ENCODE measurements at regions not wholly inside any gene's neighbourhood (a gene's known extent, or its start where the extent isn't known, plus 50 kb on each side); places are given as distances from the start of the nearest gene placed in this dataset.
"Not testable (repeated sequence)": the region's sequence is repeated elsewhere in the genome, so short reads cannot be mapped to it uniquely, and the experiment has no call there.

- intact Hi-C loops (cut with DNase I): no loop called here
- ATAC-seq (no peak), DNase-seq (no peak)
- H3K36me3 ChIP-seq (replicated peaks in 1 of 2; ENCODE audit: insufficient read depth in 1 of 2, low read depth in 2 of 2): no peaks in the 10 kb centered on the region
- no peaks in the 10 kb centered on the region for H3K4me1 ChIP-seq
- H3K9me3 ChIP-seq: no peaks in the 10 kb centered on the region
- WGBS, 2 donors: 11 to 21% methylated on average over 3 of the region's 3 CpGs
- H3K4me3 ChIP-seq: no peak overlapping the region
- TF ChIP-seq CTCF (IDR thresholded peaks at IDR 0.05): no peak
- TF ChIP-seq POLR2A (IDR thresholded peaks at IDR 0.05): no peak
- no peak overlapping the region for H3K27ac ChIP-seq
- no peaks in the 10 kb centered on the region for H3K27me3 ChIP-seq
Observed at GRCh38 chr16:65373097-65373496, 251.2 kb upstream of the CDH11 start.

GRCh38 chr16:65372171-65372570, 250.3 kb upstream of the CDH11 start:
- no peaks in the 10 kb centered on the region for H3K9me3 ChIP-seq
- TF ChIP-seq CTCF (IDR thresholded peaks at IDR 0.05): no peak
- no peak for TF ChIP-seq POLR2A (IDR thresholded peaks at IDR 0.05)
- no peak overlapping the region for H3K4me3 ChIP-seq
- H3K4me1 ChIP-seq: no peaks in the 10 kb centered on the region
- DNase-seq: no peak
- H3K27me3 ChIP-seq: no peaks in the 10 kb centered on the region
- H3K27ac ChIP-seq: no peak overlapping the region
- no peaks in the 10 kb centered on the region for H3K36me3 ChIP-seq (replicated peaks in 1 of 2; ENCODE audit: insufficient read depth in 1 of 2, low read depth in 2 of 2)
- no peak for ATAC-seq
- intact Hi-C loops (cut with DNase I): no loop called here

GRCh38 chr16:65365732-65366715, 244.2 kb upstream of the CDH11 start:
- H3K27ac ChIP-seq: no peak overlapping the region
- no peak for DNase-seq

GRCh38 chr16:65356721-65357120, 234.9 kb upstream of the CDH11 start:
- H3K36me3 ChIP-seq (replicated peaks in 1 of 2; ENCODE audit: insufficient read depth in 1 of 2, low read depth in 2 of 2); H3K4me1 ChIP-seq; H3K27me3 ChIP-seq; H3K4me3 ChIP-seq; H3K27ac ChIP-seq; DNase-seq; intact Hi-C loops (cut with DNase I); ATAC-seq; H3K9me3 ChIP-seq: not testable (repeated sequence)
- WGBS, 2 donors: 79 to 83% methylated on average over 12 to 14 of the region's 14 CpGs

More at GRCh38 chr16:65365732-65366715, 244.2 kb upstream of the CDH11 start:
- whole genome bisulfite sequencing, 2 donors: 45 to 52% methylated on average over 9 of the region's 9 CpGs
- intact Hi-C loops (cut with DNase I): no loop called here
- Histone ChIP-seq H3K4me1 (no peaks in the 10 kb centered on the region), H3K27me3 (no peaks in the 10 kb centered on the region), H3K36me3 (replicated peaks in 1 of 2; ENCODE audit: insufficient read depth in 1 of 2, low read depth in 2 of 2) (no peaks in the 10 kb centered on the region), H3K9me3 (no peaks in the 10 kb centered on the region), H3K4me3 (no peak overlapping the region)
- no peak for TF ChIP-seq POLR2A (IDR thresholded peaks at IDR 0.05)
- no peak for TF ChIP-seq CTCF (IDR thresholded peaks at IDR 0.05)
- ATAC-seq: no peak

- intact Hi-C loops (cut with DNase I): no loop called here
- TF ChIP-seq POLR2A (IDR thresholded peaks at IDR 0.05): no peak
- no peak for TF ChIP-seq CTCF (IDR thresholded peaks at IDR 0.05)
- ATAC-seq: no peak
Observed at GRCh38 chr16:65355706-65356105, 233.8 kb upstream of the CDH11 start.

More at GRCh38 chr16:65355706-65356105, 233.8 kb upstream of the CDH11 start:
- Histone ChIP-seq H3K36me3 (replicated peaks in 1 of 2; ENCODE audit: insufficient read depth in 1 of 2, low read depth in 2 of 2) (no peaks in the 10 kb centered on the region), H3K27ac (no peak overlapping the region), H3K4me3 (no peak overlapping the region), H3K4me1 (no peaks in the 10 kb centered on the region), H3K9me3 (no peaks in the 10 kb centered on the region), H3K27me3 (no peaks in the 10 kb centered on the region)
- DNase-seq: no peak
